Spleen (tissue), 11 donors: ENCODE measurements at regions not wholly inside any gene's neighbourhood (a gene's known extent, or its start where the extent isn't known, plus 50 kb on each side); places are given as distances from the start of the nearest gene placed in this dataset.

Source experiments
- DNase-seq: peaks from one replicate; pipeline ENCODE4 v3.0.0-alpha.2; 2020
- H3K27ac ChIP-seq, 8 donors: fragments of 200-600 bp; sonication (generic) in 7 of 8; 1 replicate in 4 of 8; 2 replicates in 4 of 8; pipeline versions ENCODE4 v1.5.0 to v1.8.0; 2016 to 2021; ENCODE audit warnings: inconsistent platforms in 4 of 8, mild to moderate bottlenecking in 4 of 8, moderate library complexity in 1 of 8
- H3K27me3 ChIP-seq, 7 donors: fragments of 200-600 bp; sonication (generic) in 6 of 7; replicated peaks in 1 of 7; 1 replicate in 4 of 7; 2 replicates in 3 of 7; pipeline versions ENCODE4 v1.5.0 to v1.8.0; 2016 to 2021; ENCODE audit warnings: inconsistent platforms in 3 of 7, mild to moderate bottlenecking in 1 of 7
- H3K36me3 ChIP-seq, 6 donors: fragments of 200-600 bp; sonication (generic) in 5 of 6; 1 replicate in 4 of 6; 2 replicates in 2 of 6; pipeline versions ENCODE4 v1.5.0 to v1.8.0; 2016 to 2021; ENCODE audit warnings: inconsistent platforms in 2 of 6
- H3K4me1 ChIP-seq, 6 donors: fragments of 200-600 bp; sonication (generic) in 5 of 6; 1 replicate in 3 of 6; 2 replicates in 3 of 6; pipeline versions ENCODE4 v1.5.0 to v1.8.0; 2016 to 2021; ENCODE audit warnings: inconsistent platforms in 3 of 6
- H3K4me3 ChIP-seq, 8 donors: fragments of 200-600 bp; sonication (generic) in 7 of 8; 1 replicate in 4 of 8; 2 replicates in 4 of 8; pipeline versions ENCODE4 v1.5.0 to v1.8.0; 2016 to 2021; ENCODE audit warnings: inconsistent platforms in 4 of 8, mild to moderate bottlenecking in 4 of 8, moderate library complexity in 2 of 8
- H3K9me3 ChIP-seq, 8 donors: fragments of 200-600 bp; sonication (generic) in 7 of 8; 1 replicate in 4 of 8; 2 replicates in 4 of 8; pipeline versions ENCODE4 v1.5.0 to v1.8.0; 2016 to 2021; ENCODE audit warnings: inconsistent platforms in 4 of 8
- POLR2A ChIP-seq, 3 donors: fragments of 450-650 bp; IDR thresholded peaks; one replicate each; pipeline ENCODE4 v1.5.1; 2017; ENCODE audit warnings: antibody characterized with exemption in 3 of 3, mild to moderate bottlenecking in 1 of 3
- POLR2AphosphoS5 ChIP-seq, 3 donors: sonication (generic); formaldehyde crosslinking; IDR thresholded peaks; one replicate each; pipeline ENCODE4 v1.5.1; 2017; ENCODE audit warnings: antibody characterized with exemption in 3 of 3
- WGBS, 5 donors: extraction: QIAGEN DNeasy Blood & Tissue Kit in 3 of 5; methylation state at CpG; one replicate each; pipeline versions ENCODE4 v1.1.5 to v1.1.7; 2013 to 2018; 5-methylcytosine and 5-hydroxymethylcytosine counted together
- intact Hi-C: fragments of 100-400 bp; cut with DNase I; formaldehyde crosslinking; loops from one replicate; pipeline ENCODE4 v1.15.0; 2023; ENCODE audit warnings: low total_unique reads
- TF ChIP-seq, protein P1 (sequence below), 11 experiments: fragments of 200-600 bp in 7 of 11; fragments of 450-650 bp in 4 of 11; sonication (generic) in 4 of 11; IDR thresholded peaks in 8 of 11; conservative IDR thresholded peaks in 3 of 11; 1 replicate in 7 of 11; 2 replicates in 4 of 11; pipeline versions ENCODE4 v1.4.0 to v1.8.0; 2016 to 2021; ENCODE audit warnings: antibody characterized with exemption in 11 of 11, inconsistent platforms in 4 of 11, mild to moderate bottlenecking in 1 of 11
- donor health status: healthy with polysubstance abuse.
- donor health status: DM: no; HTN: no; CAD: no; lungs with moderate emphysema.
- donor health status: DM: no; HTN: no; CAD: no.
- donor health status: Bipolar disorder and iron deficiency.
- donor health status: healthy.
- donor health status: DM: no; HTN: no; CAD: no.
- donor health status: DM: yes; HTN: yes; CAD: no.

DNA sequence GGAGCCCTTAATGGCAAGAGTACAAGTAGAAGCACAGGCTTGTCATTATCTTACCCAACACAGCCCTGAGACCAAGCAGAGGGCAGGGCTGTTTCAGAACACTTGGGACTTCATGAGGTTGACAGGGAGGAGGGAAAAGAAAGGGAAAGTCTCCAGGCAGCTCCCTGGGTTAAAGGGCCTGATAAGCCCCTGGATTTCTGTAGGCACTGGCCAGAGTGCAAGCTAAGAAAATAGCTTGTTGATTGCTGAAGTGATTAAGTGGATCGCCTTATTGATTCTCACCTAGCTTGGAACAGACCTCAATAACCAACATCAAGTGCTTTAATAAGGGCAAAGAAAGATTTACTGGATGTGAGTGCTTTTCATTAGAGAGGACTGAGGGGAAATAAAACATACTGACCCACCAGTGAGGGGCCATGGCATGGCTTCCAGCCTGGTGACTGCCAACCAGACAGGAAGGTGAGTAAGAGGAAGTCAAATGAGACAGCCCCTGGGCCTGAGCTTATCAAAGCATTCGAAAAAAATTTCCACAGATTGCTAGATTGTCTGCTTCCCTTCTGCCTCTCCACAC, 121.4 kb upstream of the NFIA start:
- Histone ChIP-seq H3K9me3 (peaks cover 5 to 23% (median 21%) of the 10 kb centered on the region in 8 donors), H3K4me1 (peaks cover 0 to 4% (median 0%) of the 10 kb centered on the region in 6 donors), H3K27me3 (no peaks in the 10 kb centered on the region), H3K27ac (no peak overlapping the region), H3K36me3 (no peaks in the 10 kb centered on the region), H3K4me3 (no peak overlapping the region)
- intact Hi-C loops = no loop called here
- TF ChIP-seq, protein P1, sequence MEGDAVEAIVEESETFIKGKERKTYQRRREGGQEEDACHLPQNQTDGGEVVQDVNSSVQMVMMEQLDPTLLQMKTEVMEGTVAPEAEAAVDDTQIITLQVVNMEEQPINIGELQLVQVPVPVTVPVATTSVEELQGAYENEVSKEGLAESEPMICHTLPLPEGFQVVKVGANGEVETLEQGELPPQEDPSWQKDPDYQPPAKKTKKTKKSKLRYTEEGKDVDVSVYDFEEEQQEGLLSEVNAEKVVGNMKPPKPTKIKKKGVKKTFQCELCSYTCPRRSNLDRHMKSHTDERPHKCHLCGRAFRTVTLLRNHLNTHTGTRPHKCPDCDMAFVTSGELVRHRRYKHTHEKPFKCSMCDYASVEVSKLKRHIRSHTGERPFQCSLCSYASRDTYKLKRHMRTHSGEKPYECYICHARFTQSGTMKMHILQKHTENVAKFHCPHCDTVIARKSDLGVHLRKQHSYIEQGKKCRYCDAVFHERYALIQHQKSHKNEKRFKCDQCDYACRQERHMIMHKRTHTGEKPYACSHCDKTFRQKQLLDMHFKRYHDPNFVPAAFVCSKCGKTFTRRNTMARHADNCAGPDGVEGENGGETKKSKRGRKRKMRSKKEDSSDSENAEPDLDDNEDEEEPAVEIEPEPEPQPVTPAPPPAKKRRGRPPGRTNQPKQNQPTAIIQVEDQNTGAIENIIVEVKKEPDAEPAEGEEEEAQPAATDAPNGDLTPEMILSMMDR (IDR thresholded peaks at IDR 0.05 in 8 of 11, conservative IDR thresholded peaks at IDR 0.05 in 3 of 11) = no peak
- TF ChIP-seq POLR2AphosphoS5 (IDR thresholded peaks at IDR 0.05) (peak in 1 of 3 donors; percentile 18), POLR2A (IDR thresholded peaks at IDR 0.05) (no peak)
- no peak for DNase-seq
- WGBS, 5 donors = 50 to 74% (median 62%) methylated on average over 2 of the region's 2 CpGs

DNA sequence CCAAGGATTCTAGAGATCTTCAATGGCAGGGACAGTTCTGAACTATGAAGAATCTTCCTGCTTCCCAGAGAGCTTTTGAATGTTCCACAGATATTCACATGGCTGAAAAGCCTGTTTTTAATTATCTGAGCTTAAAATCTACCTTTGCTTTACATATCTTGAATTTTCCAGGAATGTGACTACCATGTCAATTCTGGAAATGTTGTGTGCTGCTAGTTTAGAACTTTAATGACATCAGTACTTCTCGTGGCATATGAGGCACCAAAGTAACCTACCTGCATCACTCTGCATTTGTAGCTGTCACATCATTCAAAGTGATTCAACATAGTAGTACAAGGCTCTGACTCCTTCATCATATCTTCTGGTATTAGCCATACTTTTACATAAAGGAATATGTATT, 122.7 kb upstream of the NFIA start:
- 66 to 97% (median 82%) methylated on average over 1 of the region's 1 CpG for WGBS, 5 donors
- intact Hi-C loops = no loop called here
- H3K9me3 ChIP-seq = peaks cover 0 to 23% (median 12%) of the 10 kb centered on the region in 8 donors

DNA sequence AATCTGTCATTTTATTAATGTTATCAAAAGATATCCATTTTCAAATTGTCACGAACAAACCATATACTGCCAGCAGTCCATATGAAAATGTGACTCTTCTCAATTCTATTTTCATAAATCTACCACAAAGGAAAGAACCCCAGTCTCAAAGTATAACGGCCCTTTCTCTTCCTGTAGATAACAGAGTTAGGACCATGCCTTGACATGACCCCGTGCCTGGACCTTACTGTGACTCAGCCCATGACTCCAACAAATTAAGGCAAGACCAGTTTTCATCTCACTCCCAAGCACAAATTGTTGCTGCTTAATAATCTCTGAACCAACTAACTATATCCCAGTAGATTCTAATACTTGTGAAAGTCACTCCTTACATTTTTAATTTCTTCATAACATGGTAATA, 124.4 kb upstream of the NFIA start:
- whole genome bisulfite sequencing, 5 donors = 33 to 44% (median 37%) methylated on average over 3 of the region's 3 CpGs

More for the DNA sequence above, 122.7 kb upstream of the NFIA start:
- TF ChIP-seq POLR2A (IDR thresholded peaks at IDR 0.05) (no peak), POLR2AphosphoS5 (IDR thresholded peaks at IDR 0.05) (no peak)
- TF ChIP-seq, protein P1 (IDR thresholded peaks at IDR 0.05 in 8 of 11, conservative IDR thresholded peaks at IDR 0.05 in 3 of 11) = no peak
- H3K4me3 ChIP-seq = no peak overlapping the region
- H3K27ac ChIP-seq = no peak overlapping the region
- no peaks in the 10 kb centered on the region for H3K27me3 ChIP-seq
- H3K4me1 ChIP-seq = peaks cover 0 to 4% (median 0%) of the 10 kb centered on the region in 6 donors
- H3K36me3 ChIP-seq = no peaks in the 10 kb centered on the region
- no peak for DNase-seq

DNA sequence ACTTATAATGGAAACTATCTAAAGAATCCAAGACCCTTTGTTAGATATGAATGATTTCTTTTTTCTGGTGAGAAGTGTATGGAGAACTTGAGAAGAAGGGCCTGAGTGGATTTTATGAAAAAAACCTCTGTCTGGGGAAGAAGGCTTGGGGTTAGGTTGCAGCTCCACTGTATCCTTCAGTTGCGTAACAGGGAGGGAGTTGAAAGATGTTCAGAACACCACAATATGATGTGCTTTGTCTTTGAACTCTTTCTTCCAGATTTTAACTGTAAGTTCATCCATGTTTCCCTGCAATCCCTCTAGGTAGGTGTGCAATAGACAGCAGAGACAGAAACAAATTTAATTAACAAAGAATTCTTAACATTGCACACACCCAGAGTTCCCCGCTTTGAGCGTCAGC, 125.8 kb upstream of the NFIA start:
- Histone ChIP-seq H3K4me3 (no peak overlapping the region), H3K27me3 (no peaks in the 10 kb centered on the region), H3K4me1 (peaks cover 0 to 3% (median 0%) of the 10 kb centered on the region in 6 donors), H3K27ac (no peak overlapping the region), H3K36me3 (no peaks in the 10 kb centered on the region), H3K9me3 (peaks cover 0 to 14% (median 3%) of the 10 kb centered on the region in 8 donors)
- intact Hi-C loops = no loop called here
- DNase-seq = no peak
- 92 to 97% (median 95%) methylated on average over 3 of the region's 3 CpGs for WGBS, 5 donors
- TF ChIP-seq, protein P1 (IDR thresholded peaks at IDR 0.05 in 8 of 11, conservative IDR thresholded peaks at IDR 0.05 in 3 of 11) = no peak

More for the DNA sequence above, 124.4 kb upstream of the NFIA start:
- peaks cover 0 to 4% (median 0%) of the 10 kb centered on the region in 6 donors for H3K4me1 ChIP-seq
- H3K36me3 ChIP-seq = no peaks in the 10 kb centered on the region
- H3K27ac ChIP-seq = no peak overlapping the region
- no peak for DNase-seq
- intact Hi-C loops = no loop called here
- peaks cover 0 to 14% (median 3%) of the 10 kb centered on the region in 8 donors for H3K9me3 ChIP-seq
- no peaks in the 10 kb centered on the region for H3K27me3 ChIP-seq
- TF ChIP-seq POLR2A (IDR thresholded peaks at IDR 0.05) = no peak
- TF ChIP-seq, protein P1 (IDR thresholded peaks at IDR 0.05 in 8 of 11, conservative IDR thresholded peaks at IDR 0.05 in 3 of 11) = no peak
- TF ChIP-seq POLR2AphosphoS5 (IDR thresholded peaks at IDR 0.05) = no peak
- H3K4me3 ChIP-seq = no peak overlapping the region
